ENCODE measurements at regions not wholly inside any gene's neighbourhood (a gene's known extent, or its start where the extent isn't known, plus 50 kb on each side); places are given as distances from the start of the nearest gene placed in this dataset.

GRCh38 chr10:36017137-36017536 is 375.0 kb upstream of the FZD8 start:
- WGBS, 2 experiments (ENCODE audit: extremely low coverage in 1 of 2, insufficient coverage in 1 of 2, insufficient read length in 1 of 2, insufficient replicate concordance in 2 of 2, low coverage in 1 of 2, low lambda C conversion rate in 2 of 2, missing lambda C conversion rate in 1 of 2), result 86% methylated on average over 2 of the region's 2 CpGs; no CpG with 5 or more reads in 1 of the 2 experiments
- Histone ChIP-seq H2AK5ac (ENCODE audit: low read depth, low read length) (no peak overlapping the region), H2BK12ac (ENCODE audit: low read depth, low read length) (no peak overlapping the region), H4K5ac (ENCODE audit: insufficient read length, low read depth, low read length) (no peak overlapping the region), H3K36me3 (ENCODE audit: control insufficient read depth in 2 of 4, insufficient read depth in 4 of 4, low read length in 3 of 4) (no peaks in the 10 kb centered on the region), H4K20me1 (replicated peaks in 1 of 2; ENCODE audit: control insufficient read depth in 1 of 2, insufficient read depth in 2 of 2, low read length in 2 of 2) (no peaks in the 10 kb centered on the region), H2BK5ac (ENCODE audit: low read depth, low read length) (no peak overlapping the region), H3K4me2 (ENCODE audit: insufficient read depth in 1 of 2, low read depth in 2 of 2, low read length in 2 of 2) (no peak overlapping the region), H4K91ac (replicated peaks; ENCODE audit: insufficient read length, low read length) (no peak overlapping the region), H3K23me2 (ENCODE audit: low read depth, low read length) (no peaks in the 10 kb centered on the region), H3K23ac (ENCODE audit: insufficient read length) (no peak overlapping the region), H3K27ac (ENCODE audit: low read depth, low read length) (no peak overlapping the region), H2BK20ac (ENCODE audit: low read length) (no peak overlapping the region), H3K9ac (replicated peaks in 1 of 4; ENCODE audit: extremely low read depth in 1 of 4, low read depth in 3 of 4, low read length in 3 of 4) (no peak overlapping the region), H2AFZ (ENCODE audit: low read length) (no peak overlapping the region), H2BK120ac (replicated peaks; ENCODE audit: low read depth, low read length) (no peak overlapping the region), H3K4me1 (replicated peaks in 1 of 4; ENCODE audit: control insufficient read depth in 3 of 4, insufficient read depth in 4 of 4, low read length in 3 of 4) (no peaks in the 10 kb centered on the region), H3K18ac (ENCODE audit: extremely low read depth, low read length) (no peak overlapping the region), H3K4me3 (ENCODE audit: extremely low read depth in 1 of 4, insufficient read depth in 2 of 4, low read depth in 3 of 4, low read length in 4 of 4) (no peak overlapping the region), H3K79me2 (ENCODE audit: control insufficient read depth in 1 of 2, insufficient read depth in 2 of 2, low read length in 2 of 2) (no peaks in the 10 kb centered on the region), H3K14ac (ENCODE audit: insufficient read length) (no peak overlapping the region), H4K8ac (ENCODE audit: extremely low read depth, insufficient read depth, low read length) (no peak overlapping the region), H3K56ac (replicated peaks; ENCODE audit: insufficient read length, low read depth, low read length) (no peak overlapping the region), H3K27me3 (replicated peaks in 1 of 4; ENCODE audit: control insufficient read depth in 3 of 4, extremely low read depth in 1 of 4, insufficient read depth in 3 of 4, low read length in 3 of 4) (no peaks in the 10 kb centered on the region; a peak in 1 of 7 replicates), H3K9me3 (ENCODE audit: insufficient read depth in 2 of 2, low read depth in 1 of 2, low read length in 1 of 2) (no peaks in the 10 kb centered on the region), H3K4ac (replicated peaks; ENCODE audit: insufficient read length, low read depth, low read length) (no peak overlapping the region), H3K79me1 (ENCODE audit: low read depth, low read length) (no peaks in the 10 kb centered on the region), H2BK15ac (ENCODE audit: low read length) (no peak overlapping the region)
- TF ChIP-seq SP4 (IDR thresholded peaks at IDR 0.05; ENCODE audit: low read length) (no peak), ASH2L (IDR thresholded peaks at IDR 0.05; ENCODE audit: low read length) (no peak), KDM4A (IDR thresholded peaks at IDR 0.05; ENCODE audit: low read depth, low read length, severe bottlenecking) (no peak), ATF2 (IDR thresholded peaks at IDR 0.05; ENCODE audit: low read length) (no peak), GTF2F1 (IDR thresholded peaks at IDR 0.05; ENCODE audit: borderline replicate concordance, low read depth, low read length) (no peak), EGR1 (IDR thresholded peaks at IDR 0.05; ENCODE audit: borderline replicate concordance, low read depth, low read length) (no peak), CTCF (IDR thresholded peaks at IDR 0.05; ENCODE audit: control extremely low read depth in 1 of 3, insufficient read depth in 1 of 3, low read depth in 1 of 3, low read length in 3 of 3) (no peak), BACH1 (IDR thresholded peaks at IDR 0.05; ENCODE audit: low read length) (no peak)
- FAIRE-seq (no peak), DNase-seq (ENCODE audit: low read depth in 1 of 2, low spot score in 2 of 2) (no peak)
- ChIA-PET CTCF (ENCODE audit: partially characterized antibody) (no interaction called here), POLR2A (ENCODE audit: partially characterized antibody) (no interaction called here)
